ENCODE measurements at regions not wholly inside any gene's neighbourhood (a gene's known extent, or its start where the extent isn't known, plus 50 kb on each side); places are given as distances from the start of the nearest gene placed in this dataset.

DNA sequence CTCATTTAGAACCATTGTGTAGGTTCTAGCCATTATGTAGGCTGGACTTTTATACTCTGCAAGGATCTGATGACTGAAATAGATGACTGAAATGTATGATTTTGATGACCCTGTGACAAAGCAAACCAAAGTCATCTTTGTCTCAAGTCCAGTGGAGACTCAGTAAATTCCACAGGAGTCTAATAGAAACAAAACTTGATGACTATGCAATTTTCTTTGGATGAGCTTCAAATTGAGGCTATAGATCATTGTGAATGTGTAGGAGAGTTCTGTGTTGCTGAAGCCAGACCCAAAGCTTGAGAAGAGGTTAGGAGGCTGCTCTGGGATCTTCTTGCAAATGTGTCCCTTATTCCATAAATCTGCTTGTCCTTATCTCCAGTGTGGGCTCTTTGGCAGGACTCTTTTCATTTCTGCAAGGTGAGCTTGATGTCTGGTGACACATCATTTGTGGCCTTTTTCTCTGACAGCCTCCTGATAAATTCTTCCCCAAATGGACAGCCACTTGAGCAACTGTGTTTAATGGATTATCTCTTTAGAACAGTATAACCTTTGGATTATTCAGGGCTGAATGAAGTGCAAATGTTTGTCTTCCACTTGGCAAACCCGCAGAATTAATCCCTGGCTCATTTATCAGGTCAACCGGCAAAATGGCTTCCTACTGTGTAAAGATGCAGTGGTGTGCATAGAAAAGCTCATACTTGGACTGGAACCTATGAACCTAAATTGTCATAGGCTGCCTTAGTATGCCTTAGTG lies 235.1 kb upstream of the ANKH start:
- TF ChIP-seq GATA2 (IDR thresholded peaks at IDR 0.05; ENCODE audit: low read depth, low read length) (no peak), GATA3 (IDR thresholded peaks at IDR 0.05; ENCODE audit: low read depth, low read length) (no peak)
